ENCODE measurements at regions not wholly inside any gene's neighbourhood (a gene's known extent, or its start where the extent isn't known, plus 50 kb on each side); places are given as distances from the start of the nearest gene placed in this dataset.

DNA sequence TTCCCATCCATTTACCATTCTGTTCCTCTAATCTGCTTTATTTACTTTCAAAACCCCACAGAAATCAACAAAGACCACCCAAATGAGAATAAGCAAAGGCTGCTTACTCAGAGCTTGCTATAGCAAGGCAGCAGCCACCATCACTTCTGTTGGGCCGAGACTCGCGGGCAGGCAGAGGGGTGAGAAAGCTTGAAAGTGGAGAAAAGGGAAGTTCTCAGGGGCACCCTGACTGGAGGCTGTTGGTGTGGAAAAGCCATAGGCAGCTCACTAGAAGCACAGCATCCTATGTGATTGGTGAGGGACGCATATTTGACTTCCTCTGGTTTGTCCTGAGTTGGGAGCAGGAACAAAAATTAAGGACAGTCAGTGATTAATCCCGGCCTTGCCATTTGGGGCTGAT lies 269.7 kb upstream of the THSD7B start:
- TF ChIP-seq, protein P1, sequence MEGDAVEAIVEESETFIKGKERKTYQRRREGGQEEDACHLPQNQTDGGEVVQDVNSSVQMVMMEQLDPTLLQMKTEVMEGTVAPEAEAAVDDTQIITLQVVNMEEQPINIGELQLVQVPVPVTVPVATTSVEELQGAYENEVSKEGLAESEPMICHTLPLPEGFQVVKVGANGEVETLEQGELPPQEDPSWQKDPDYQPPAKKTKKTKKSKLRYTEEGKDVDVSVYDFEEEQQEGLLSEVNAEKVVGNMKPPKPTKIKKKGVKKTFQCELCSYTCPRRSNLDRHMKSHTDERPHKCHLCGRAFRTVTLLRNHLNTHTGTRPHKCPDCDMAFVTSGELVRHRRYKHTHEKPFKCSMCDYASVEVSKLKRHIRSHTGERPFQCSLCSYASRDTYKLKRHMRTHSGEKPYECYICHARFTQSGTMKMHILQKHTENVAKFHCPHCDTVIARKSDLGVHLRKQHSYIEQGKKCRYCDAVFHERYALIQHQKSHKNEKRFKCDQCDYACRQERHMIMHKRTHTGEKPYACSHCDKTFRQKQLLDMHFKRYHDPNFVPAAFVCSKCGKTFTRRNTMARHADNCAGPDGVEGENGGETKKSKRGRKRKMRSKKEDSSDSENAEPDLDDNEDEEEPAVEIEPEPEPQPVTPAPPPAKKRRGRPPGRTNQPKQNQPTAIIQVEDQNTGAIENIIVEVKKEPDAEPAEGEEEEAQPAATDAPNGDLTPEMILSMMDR (IDR thresholded peaks at IDR 0.05; ENCODE audit: control insufficient read depth, insufficient read depth, low read depth, low read length, missing control alignments) = no peak
- H3K4me3 ChIP-seq (ENCODE audit: control insufficient read depth, low read depth, low read length) = no peak overlapping the region
- DNase-seq (ENCODE audit: low read depth) = no peak

DNA sequence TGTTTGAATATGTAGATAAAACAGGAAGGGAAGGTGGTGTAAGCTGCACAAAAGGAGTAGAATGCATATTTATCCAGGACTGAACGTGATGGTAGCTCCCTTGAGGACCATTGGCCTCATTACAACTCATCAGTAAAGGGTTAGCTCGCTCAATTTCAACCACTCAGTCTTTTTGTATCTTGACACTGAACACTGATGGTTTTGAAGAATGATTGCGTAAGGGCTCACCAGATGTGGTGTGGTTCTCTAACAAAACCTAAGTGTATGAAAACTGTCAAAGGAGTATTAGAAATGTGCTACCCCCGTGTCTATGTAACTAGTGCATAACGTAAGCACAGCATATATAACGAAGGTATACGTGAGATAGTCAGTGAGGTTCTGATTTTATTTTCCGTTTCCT lies 272.4 kb upstream of the THSD7B start:
- DNase-seq (ENCODE audit: low read depth) = no peak
- TF ChIP-seq, protein P1 (IDR thresholded peaks at IDR 0.05; ENCODE audit: control insufficient read depth, insufficient read depth, low read depth, low read length, missing control alignments) = no peak
- H3K4me3 ChIP-seq (ENCODE audit: control insufficient read depth, low read depth, low read length) = no peak overlapping the region

DNA sequence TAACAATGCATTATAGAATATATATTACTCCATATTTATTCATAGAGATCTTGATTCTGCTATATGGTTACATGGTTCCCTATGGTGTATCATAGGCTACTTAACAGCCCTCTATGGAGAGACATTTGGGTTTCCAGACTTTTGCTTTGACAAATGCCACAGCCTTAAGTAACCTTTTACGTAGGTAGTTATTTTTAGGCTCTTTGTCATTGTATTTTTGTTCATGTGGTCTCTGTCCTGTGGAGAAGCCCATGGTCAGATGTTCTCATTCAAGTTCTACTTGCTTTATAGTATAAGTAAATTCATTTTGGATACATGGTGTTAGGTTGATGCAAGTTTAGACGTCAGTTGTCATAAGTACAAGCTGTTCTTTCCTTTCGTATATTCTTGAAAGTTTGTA lies 275.2 kb upstream of the THSD7B start:
- DNase-seq (ENCODE audit: low read depth) = no peak
- TF ChIP-seq, protein P1 (IDR thresholded peaks at IDR 0.05; ENCODE audit: control insufficient read depth, insufficient read depth, low read depth, low read length, missing control alignments) = no peak
- H3K4me3 ChIP-seq (ENCODE audit: control insufficient read depth, low read depth, low read length) = no peak overlapping the region

DNA sequence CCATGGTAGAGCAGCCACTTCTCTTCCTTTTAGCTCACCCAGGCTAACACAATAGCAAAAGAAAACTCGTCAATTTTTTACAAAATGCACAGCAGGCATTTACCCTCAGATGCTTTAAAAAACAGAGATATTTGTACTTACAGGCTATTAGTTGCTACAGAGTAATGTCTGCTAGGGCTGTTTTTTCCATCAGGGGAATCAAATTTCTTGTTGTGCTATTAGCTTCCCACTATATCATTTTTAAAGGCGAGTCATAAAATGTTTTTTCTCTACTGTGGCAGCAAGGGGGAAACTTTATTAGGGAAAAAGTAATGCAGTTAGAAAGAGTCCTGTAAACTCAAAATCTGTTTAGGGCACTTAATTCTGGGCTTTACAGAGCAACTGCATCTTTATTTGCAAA lies 277.9 kb upstream of the THSD7B start:
- TF ChIP-seq, protein P1 (IDR thresholded peaks at IDR 0.05; ENCODE audit: control insufficient read depth, insufficient read depth, low read depth, low read length, missing control alignments) = no peak
- no peak for DNase-seq (ENCODE audit: low read depth)
- H3K4me3 ChIP-seq (ENCODE audit: control insufficient read depth, low read depth, low read length) = no peak overlapping the region

DNA sequence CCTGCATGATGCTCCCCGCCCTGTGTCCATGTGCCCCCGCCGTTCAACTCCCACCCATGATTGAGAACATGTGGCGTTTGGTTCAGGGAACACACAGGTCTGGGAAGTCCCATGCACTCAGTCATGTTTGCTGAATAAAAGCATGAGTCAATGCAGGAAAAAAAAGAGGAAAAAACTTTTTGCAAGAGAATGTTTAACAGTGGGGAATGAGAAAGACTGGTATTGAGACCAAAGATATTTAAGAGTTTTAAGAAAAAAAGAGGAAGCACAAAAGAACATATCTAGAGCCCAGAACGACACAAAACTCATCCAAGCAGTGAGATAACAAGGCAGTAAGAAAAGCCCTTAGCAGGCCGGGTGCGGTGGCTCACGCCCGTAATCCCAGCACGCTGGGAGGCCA lies 279.2 kb upstream of the THSD7B start:
- H3K4me3 ChIP-seq (ENCODE audit: control insufficient read depth, low read depth, low read length) = no peak overlapping the region
- no peak for DNase-seq (ENCODE audit: low read depth)
- TF ChIP-seq, protein P1 (IDR thresholded peaks at IDR 0.05; ENCODE audit: control insufficient read depth, insufficient read depth, low read depth, low read length, missing control alignments) = no peak

DNA sequence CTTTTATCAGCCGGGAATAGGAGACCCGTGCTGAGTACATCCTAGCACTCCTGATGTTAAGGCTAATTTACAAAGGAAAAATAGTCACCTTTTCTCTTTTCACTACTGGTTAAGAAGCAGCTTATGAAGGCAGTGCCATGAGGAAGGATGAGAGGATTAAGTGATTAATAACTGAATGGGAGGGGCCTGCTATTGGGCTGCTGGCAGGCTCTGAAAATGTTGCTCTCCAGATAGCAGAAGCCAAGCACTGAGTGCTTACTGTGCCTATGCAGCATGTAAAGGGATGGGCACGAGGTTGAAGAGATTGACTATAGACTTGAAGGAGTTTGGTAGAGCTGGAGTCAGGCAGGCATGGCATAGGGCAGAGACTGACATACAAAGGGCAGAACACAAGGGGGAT lies 282.4 kb upstream of the THSD7B start:
- H3K4me3 ChIP-seq (ENCODE audit: control insufficient read depth, low read depth, low read length) = no peak overlapping the region
- TF ChIP-seq, protein P1 (IDR thresholded peaks at IDR 0.05; ENCODE audit: control insufficient read depth, insufficient read depth, low read depth, low read length, missing control alignments) = no peak
- no peak for DNase-seq (ENCODE audit: low read depth)

DNA sequence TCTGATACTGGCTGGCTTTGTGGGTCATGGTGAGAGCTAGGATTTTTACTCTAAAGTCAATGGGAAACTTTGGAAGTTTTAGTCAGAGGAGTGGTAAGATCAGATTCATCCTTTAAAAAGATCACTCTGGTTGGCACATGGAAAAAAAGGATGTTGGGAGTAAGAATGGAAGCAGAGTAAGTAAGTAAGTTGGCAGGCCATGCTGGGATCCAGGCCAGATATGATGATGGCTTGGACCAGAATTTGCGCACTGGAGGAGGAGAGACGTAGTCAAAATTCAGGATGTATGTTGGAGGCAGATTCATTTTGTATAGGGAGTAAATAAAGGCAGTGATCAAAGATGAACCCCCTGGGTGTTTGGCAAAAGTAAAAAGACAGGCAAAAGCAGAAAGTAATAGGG lies 283.3 kb upstream of the THSD7B start:
- DNase-seq (ENCODE audit: low read depth) = no peak
- H3K4me3 ChIP-seq (ENCODE audit: control insufficient read depth, low read depth, low read length) = no peak overlapping the region
- TF ChIP-seq, protein P1 (IDR thresholded peaks at IDR 0.05; ENCODE audit: control insufficient read depth, insufficient read depth, low read depth, low read length, missing control alignments) = no peak
